Cardiac muscle cell (in vitro differentiated cells and primary cell): ENCODE measurements at regions not wholly inside any gene's neighbourhood (a gene's known extent, or its start where the extent isn't known, plus 50 kb on each side); places are given as distances from the start of the nearest gene placed in this dataset.

Experiments
- DNase-seq, 2 donors: peaks; one replicate each; pipeline versions ENCODE4 v3.0.0 to v3.0.0-alpha.2; 2010 to 2017; ENCODE audit warnings: low read depth in 1 of 2, low spot score in 1 of 2
- H3K27ac ChIP-seq: fragments of 200-600 bp; sonication (generic); 2 replicates; pipeline ENCODE4 v1.5.1; 2016
- H3K27me3 ChIP-seq: fragments of 200-600 bp; sonication (generic); 2 replicates; pipeline ENCODE4 v1.6.0; 2016; ENCODE audit warnings: control low read depth
- H3K36me3 ChIP-seq: fragments of 200-600 bp; sonication (generic); 2 replicates; pipeline ENCODE4 v1.5.1; 2016; ENCODE audit warnings: control low read depth
- H3K4me1 ChIP-seq: fragments of 200-600 bp; sonication (generic); 2 replicates; pipeline ENCODE4 v1.8.1; 2017; ENCODE audit warnings: low read depth, mild to moderate bottlenecking, mixed run types
- H3K4me3 ChIP-seq: fragments of 200-600 bp; sonication (generic); 2 replicates; pipeline ENCODE4 v1.5.1; 2016; ENCODE audit warnings: mild to moderate bottlenecking
- H3K9me3 ChIP-seq: fragments of 200-600 bp; sonication (generic); 2 replicates; pipeline ENCODE4 v1.5.1; 2017; ENCODE audit warnings: low read depth, mild to moderate bottlenecking, control low read depth
- TF ChIP-seq, protein P1 (sequence below): IDR thresholded peaks from 2 replicates; pipeline ENCODE4 v1.5.1; 2012; ENCODE audit warnings: low read depth, mild to moderate bottlenecking, low read length

DNA sequence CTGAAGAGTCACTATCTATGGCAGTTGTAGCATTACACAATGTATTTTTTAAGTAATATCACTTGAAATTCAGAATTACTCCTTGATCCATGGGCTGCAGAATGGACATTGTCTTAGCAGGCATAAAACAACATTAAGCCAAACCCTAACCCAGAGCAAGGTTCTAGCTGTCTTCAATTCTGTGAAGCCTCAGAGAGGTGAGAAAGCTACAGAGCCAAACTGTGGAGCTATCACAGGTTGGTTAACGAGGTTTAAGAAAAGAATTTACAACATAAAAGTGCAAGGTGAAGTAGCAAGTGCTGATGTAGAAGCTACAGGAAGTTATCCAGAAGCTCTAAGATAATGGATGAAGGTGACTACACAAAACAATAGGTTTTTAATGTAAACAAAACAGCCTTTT, 582.7 kb upstream of the POT1 start:
- Histone ChIP-seq H3K27ac (no peak overlapping the region), H3K4me3 (no peak overlapping the region), H3K4me1 (no peaks in the 10 kb centered on the region), H3K36me3 (no peaks in the 10 kb centered on the region), H3K9me3 (no peaks in the 10 kb centered on the region), H3K27me3 (no peaks in the 10 kb centered on the region)
- DNase-seq, result no peak
- TF ChIP-seq, protein P1, sequence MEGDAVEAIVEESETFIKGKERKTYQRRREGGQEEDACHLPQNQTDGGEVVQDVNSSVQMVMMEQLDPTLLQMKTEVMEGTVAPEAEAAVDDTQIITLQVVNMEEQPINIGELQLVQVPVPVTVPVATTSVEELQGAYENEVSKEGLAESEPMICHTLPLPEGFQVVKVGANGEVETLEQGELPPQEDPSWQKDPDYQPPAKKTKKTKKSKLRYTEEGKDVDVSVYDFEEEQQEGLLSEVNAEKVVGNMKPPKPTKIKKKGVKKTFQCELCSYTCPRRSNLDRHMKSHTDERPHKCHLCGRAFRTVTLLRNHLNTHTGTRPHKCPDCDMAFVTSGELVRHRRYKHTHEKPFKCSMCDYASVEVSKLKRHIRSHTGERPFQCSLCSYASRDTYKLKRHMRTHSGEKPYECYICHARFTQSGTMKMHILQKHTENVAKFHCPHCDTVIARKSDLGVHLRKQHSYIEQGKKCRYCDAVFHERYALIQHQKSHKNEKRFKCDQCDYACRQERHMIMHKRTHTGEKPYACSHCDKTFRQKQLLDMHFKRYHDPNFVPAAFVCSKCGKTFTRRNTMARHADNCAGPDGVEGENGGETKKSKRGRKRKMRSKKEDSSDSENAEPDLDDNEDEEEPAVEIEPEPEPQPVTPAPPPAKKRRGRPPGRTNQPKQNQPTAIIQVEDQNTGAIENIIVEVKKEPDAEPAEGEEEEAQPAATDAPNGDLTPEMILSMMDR, result no peak

DNA sequence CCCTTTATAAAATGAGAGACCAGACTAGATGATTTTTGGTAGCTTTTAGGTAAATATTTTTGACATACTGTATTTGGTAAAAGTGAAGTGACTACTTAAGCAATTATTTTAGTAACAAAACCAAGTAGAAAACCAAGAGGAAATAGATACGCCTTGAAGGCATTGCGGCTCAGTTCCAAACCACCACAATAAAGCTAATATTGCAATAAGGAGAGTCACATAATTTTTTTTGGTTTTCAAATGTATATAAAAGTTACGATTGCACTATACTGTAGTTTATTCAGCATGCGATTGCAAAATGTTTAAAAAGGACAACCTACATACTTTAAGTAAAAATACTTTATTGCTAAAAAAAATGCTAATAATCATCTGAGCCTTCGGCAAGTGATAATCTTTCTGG, 581.7 kb upstream of the POT1 start:
- Histone ChIP-seq H3K27ac (no peak overlapping the region), H3K4me1 (no peaks in the 10 kb centered on the region), H3K9me3 (no peaks in the 10 kb centered on the region), H3K27me3 (no peaks in the 10 kb centered on the region), H3K36me3 (no peaks in the 10 kb centered on the region), H3K4me3 (no peak overlapping the region)
- TF ChIP-seq, protein P1, result no peak
- DNase-seq, result no peak

DNA sequence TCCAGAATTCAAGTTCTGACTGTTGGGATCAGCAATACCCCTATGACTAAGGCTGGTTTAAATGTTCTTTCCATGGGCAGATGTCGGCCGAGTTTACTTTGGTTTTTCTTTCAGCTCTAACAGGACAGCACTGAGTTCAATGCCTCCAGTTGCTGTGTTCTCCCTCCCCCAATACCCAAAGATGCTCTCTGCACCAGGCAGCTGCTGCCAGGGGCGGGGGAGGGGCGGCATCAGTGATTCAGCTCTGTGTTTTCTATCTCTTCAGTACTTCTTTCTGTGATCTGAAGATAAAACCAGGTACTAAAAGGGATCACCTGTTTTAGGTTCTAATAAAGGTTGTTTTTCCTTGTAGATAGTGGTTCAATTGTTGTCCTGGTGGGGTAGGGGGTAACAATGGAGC, 576.7 kb upstream of the POT1 start:
- H3K4me1 ChIP-seq, result no peaks in the 10 kb centered on the region
- H3K9me3 ChIP-seq, result no peaks in the 10 kb centered on the region
- H3K4me3 ChIP-seq, result no peak overlapping the region
- no peak for DNase-seq
- no peaks in the 10 kb centered on the region for H3K27me3 ChIP-seq
- H3K27ac ChIP-seq, result no peak overlapping the region
- TF ChIP-seq, protein P1, result no peak
- H3K36me3 ChIP-seq, result no peaks in the 10 kb centered on the region

DNA sequence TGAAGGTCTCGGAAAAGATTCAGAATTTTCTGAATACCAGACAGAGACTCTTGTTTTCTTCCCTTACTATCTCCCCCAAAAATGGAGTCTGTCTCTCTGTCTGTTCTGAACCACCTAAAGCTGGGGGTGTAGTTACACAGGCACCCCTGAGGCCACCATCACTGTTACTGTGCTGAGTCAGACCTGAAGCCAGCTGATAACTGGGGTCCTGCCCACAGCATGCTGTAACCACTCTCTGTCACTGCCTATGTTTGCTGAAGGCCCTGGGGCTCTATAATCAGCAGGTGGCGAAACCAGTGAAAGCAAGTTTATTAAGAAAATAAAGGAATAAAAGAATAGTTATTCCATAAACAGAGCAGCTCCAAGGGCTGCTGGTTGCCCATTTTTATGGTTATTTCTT, 575.2 kb upstream of the POT1 start:
- no peak overlapping the region for H3K4me3 ChIP-seq
- TF ChIP-seq, protein P1, result no peak
- H3K27me3 ChIP-seq, result no peaks in the 10 kb centered on the region
- H3K9me3 ChIP-seq, result no peaks in the 10 kb centered on the region
- no peak for DNase-seq
- no peak overlapping the region for H3K27ac ChIP-seq
- no peaks in the 10 kb centered on the region for H3K4me1 ChIP-seq
- no peaks in the 10 kb centered on the region for H3K36me3 ChIP-seq

DNA sequence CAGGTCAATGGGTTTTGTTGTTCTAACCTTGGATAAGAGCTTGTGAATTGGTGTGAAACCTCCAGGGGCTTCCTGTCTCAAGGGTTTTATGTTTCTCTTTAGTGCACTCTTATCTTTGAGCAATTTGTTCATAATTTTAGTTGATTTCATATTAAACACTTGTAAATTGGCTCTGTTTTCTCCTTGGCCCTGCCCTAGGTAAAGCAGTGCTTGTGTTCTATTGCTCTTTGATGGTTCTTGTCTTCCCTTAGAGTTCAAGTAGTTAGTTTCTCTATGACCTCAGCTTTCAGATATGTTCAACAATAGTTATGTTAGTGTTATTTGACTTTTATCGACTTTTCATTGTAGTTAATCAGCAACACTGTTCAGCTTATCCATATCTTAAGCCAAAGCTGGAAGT, 566.4 kb upstream of the POT1 start:
- no peak for DNase-seq
- H3K27me3 ChIP-seq, result no peaks in the 10 kb centered on the region
- H3K27ac ChIP-seq, result no peak overlapping the region
- H3K9me3 ChIP-seq, result no peaks in the 10 kb centered on the region
- H3K36me3 ChIP-seq, result no peaks in the 10 kb centered on the region
- H3K4me3 ChIP-seq, result no peak overlapping the region
- H3K4me1 ChIP-seq, result no peaks in the 10 kb centered on the region
- TF ChIP-seq, protein P1, result no peak

DNA sequence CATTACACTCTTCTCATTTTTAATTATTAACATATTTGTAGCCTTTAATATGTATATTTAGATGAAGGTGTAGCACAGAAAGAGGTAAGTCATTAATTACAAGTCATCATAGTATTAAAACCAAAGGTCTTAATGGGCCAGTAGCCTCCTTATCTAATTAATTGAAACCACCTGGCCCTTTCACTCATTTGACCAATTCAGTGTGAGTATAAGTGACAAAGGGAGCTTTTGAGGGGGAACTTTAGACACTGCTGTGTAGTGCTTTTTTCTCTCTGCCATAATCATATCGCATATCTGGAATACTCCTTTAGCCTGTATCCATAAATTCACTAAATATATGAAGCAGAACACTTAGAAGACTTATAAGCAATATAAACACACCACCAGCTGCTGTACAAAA, 562.9 kb upstream of the POT1 start:
- Histone ChIP-seq H3K36me3 (no peaks in the 10 kb centered on the region), H3K4me1 (no peaks in the 10 kb centered on the region), H3K9me3 (no peaks in the 10 kb centered on the region), H3K27me3 (no peaks in the 10 kb centered on the region), H3K27ac (no peak overlapping the region), H3K4me3 (no peak overlapping the region)
- DNase-seq, result no peak
- TF ChIP-seq, protein P1, result no peak
